ENCODE measurements at regions not wholly inside any gene's neighbourhood (a gene's known extent, or its start where the extent isn't known, plus 50 kb on each side); places are given as distances from the start of the nearest gene placed in this dataset.

GRCh38 chr4:84366907-84367306, 132.2 kb downstream of the NKX6-1 start:
- no peak overlapping the region for H3K4me3 ChIP-seq (ENCODE audit: low read depth in 1 of 3, low read length in 3 of 3)
- TF ChIP-seq ZBTB33 (IDR thresholded peaks at IDR 0.05), result no peak
- TF ChIP-seq SP1 (IDR thresholded peaks at IDR 0.05), result no peak
- no peak for TF ChIP-seq TAF1 (conservative IDR thresholded peaks at IDR 0.05)
- no peak for TF ChIP-seq GABPA (IDR thresholded peaks at IDR 0.05 in 1 of 2, conservative IDR thresholded peaks at IDR 0.05 in 1 of 2)
- no peak for TF ChIP-seq YY1 (IDR thresholded peaks at IDR 0.05)
- no peak for TF ChIP-seq RXRA (IDR thresholded peaks at IDR 0.05)
- no peak for TF ChIP-seq MAX (IDR thresholded peaks at IDR 0.05)
- H3K27me3 ChIP-seq (ENCODE audit: control insufficient read depth in 4 of 4, insufficient read depth in 4 of 4, low read length in 3 of 4), result no peaks in the 10 kb centered on the region
- H3K27ac ChIP-seq (ENCODE audit: low read depth in 1 of 2, low read length in 2 of 2), result no peak overlapping the region
- 77% methylated on average over 2 of the region's 2 CpGs for WGBS
- H3K9ac ChIP-seq (ENCODE audit: low read depth in 1 of 2, low read length in 2 of 2), result no peak overlapping the region
- DNase-seq (ENCODE audit: low spot score), result no peak
- H3K36me3 ChIP-seq (ENCODE audit: control insufficient read depth in 4 of 4, insufficient read depth in 3 of 4, low read depth in 1 of 4, low read length in 3 of 4), result no peaks in the 10 kb centered on the region
- H3K4me1 ChIP-seq (ENCODE audit: control insufficient read depth in 4 of 4, insufficient read depth in 4 of 4, low read length in 3 of 4), result no peaks in the 10 kb centered on the region
- peaks cover 0 to under 1% (median 0%) of the 10 kb centered on the region in 4 donors for H3K9me3 ChIP-seq (ENCODE audit: control insufficient read depth in 4 of 4, low read length in 3 of 4)

DNA sequence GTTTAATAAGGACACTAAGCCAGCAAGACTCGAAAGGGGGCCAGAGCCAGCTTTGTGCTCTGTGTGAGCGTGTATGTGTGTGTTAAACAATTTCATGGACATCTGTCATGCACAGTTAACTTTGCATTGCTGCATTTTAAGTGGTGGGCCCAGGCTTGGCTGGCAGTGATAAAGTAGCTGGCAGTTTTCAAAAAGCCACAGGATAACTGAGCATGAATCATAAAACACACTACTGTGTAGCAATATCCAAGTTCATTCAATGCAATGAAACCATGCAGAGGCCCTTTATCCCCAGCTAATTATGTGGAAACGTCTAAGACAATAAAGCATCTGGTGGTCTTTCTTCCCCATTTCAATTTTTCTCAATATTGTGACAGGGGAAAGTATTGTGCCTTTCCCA, 132.9 kb downstream of the NKX6-1 start:
- TF ChIP-seq TAF1 (conservative IDR thresholded peaks at IDR 0.05) (no peak), REST (IDR thresholded peaks at IDR 0.05) (no peak), FOXA2 (IDR thresholded peaks at IDR 0.05) (no peak), RAD21 (IDR thresholded peaks at IDR 0.05) (no peak), RXRA (IDR thresholded peaks at IDR 0.05) (no peak), MAX (IDR thresholded peaks at IDR 0.05) (no peak)
- no peaks in the 10 kb centered on the region for H3K36me3 ChIP-seq (ENCODE audit: control insufficient read depth in 4 of 4, insufficient read depth in 3 of 4, low read depth in 1 of 4, low read length in 3 of 4)
- H3K9me3 ChIP-seq (ENCODE audit: control insufficient read depth in 4 of 4, low read length in 3 of 4), result peaks cover 0 to 2% (median 0%) of the 10 kb centered on the region in 4 donors
- no peak overlapping the region for H3K27ac ChIP-seq (ENCODE audit: low read depth in 1 of 2, low read length in 2 of 2)
- H3K4me1 ChIP-seq (ENCODE audit: control insufficient read depth in 4 of 4, insufficient read depth in 4 of 4, low read length in 3 of 4), result no peaks in the 10 kb centered on the region
- H3K27me3 ChIP-seq (ENCODE audit: control insufficient read depth in 4 of 4, insufficient read depth in 4 of 4, low read length in 3 of 4), result no peaks in the 10 kb centered on the region
- WGBS, result 50% methylated on average over 3 of the region's 3 CpGs
- DNase-seq (ENCODE audit: low spot score), result no peak
- no peak overlapping the region for H3K4me3 ChIP-seq (ENCODE audit: low read depth in 1 of 3, low read length in 3 of 3)
- no peak overlapping the region for H3K9ac ChIP-seq (ENCODE audit: low read depth in 1 of 2, low read length in 2 of 2)

DNA sequence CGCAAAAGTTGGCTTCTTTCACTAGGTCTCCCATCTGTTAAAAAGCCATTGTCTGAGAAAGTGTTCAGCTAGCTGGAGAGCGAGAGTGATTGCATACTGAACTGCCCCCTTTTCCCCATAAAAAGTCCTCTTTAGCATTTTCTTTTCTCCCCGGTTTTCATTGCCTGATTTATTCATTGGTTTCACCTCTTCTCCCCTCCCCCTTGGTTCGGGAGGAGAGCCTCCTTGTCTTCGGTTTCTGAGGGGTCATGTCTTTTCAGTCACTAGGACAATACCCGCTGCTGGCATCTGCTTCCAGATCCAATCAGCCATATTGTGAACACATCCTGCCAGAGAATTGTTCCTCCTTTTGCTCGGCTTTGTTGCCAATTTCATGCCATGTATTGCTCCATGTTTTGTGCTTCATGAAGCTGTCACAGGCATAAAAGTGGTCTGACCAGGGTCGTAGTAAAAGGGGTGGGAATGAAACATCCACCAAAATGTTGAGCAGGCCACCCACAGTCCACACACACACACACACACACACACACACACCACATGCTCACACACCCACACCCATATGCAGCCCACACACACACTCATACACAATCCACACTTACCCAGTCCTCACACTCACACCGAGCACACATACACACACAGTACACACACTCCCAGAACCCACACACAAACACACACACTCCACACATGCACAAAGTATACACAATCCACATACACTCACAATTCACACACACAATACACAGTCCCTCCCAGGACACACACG, 136.0 kb downstream of the NKX6-1 start:
- WGBS, result 69% methylated on average over 10 of the region's 10 CpGs
- H3K27ac ChIP-seq (ENCODE audit: low read depth in 1 of 2, low read length in 2 of 2), result no peak overlapping the region
- no peaks in the 10 kb centered on the region for H3K4me1 ChIP-seq (ENCODE audit: control insufficient read depth in 4 of 4, insufficient read depth in 4 of 4, low read length in 3 of 4)
- no peak for TF ChIP-seq EGR1 (IDR thresholded peaks at IDR 0.05; ENCODE audit: low read depth in 2 of 2)
- no peak for TF ChIP-seq FOXA2 (IDR thresholded peaks at IDR 0.05)
- no peak overlapping the region for H3K4me3 ChIP-seq (ENCODE audit: low read depth in 1 of 3, low read length in 3 of 3)
- H3K36me3 ChIP-seq (ENCODE audit: control insufficient read depth in 4 of 4, insufficient read depth in 3 of 4, low read depth in 1 of 4, low read length in 3 of 4), result no peaks in the 10 kb centered on the region
- H3K27me3 ChIP-seq (ENCODE audit: control insufficient read depth in 4 of 4, insufficient read depth in 4 of 4, low read length in 3 of 4), result no peaks in the 10 kb centered on the region
- H3K9me3 ChIP-seq (ENCODE audit: control insufficient read depth in 4 of 4, low read length in 3 of 4), result peaks cover 0 to 2% (median 0%) of the 10 kb centered on the region in 4 donors
- no peak overlapping the region for H3K9ac ChIP-seq (ENCODE audit: low read depth in 1 of 2, low read length in 2 of 2)
- DNase-seq (ENCODE audit: low spot score), result no peak
